CD4-positive, alpha-beta T cell treated with Interleukin-6 at 100 ng/mL for 8 hours (primary cell): ENCODE measurements at regions not wholly inside any gene's neighbourhood (a gene's known extent, or its start where the extent isn't known, plus 50 kb on each side); places are given as distances from the start of the nearest gene placed in this dataset.

ENCODE experiments used
- DNase-seq: peaks from one replicate; pipeline ENCODE4 v3.0.0-alpha.2; 2020; ENCODE audit warnings: mixed read lengths, low spot score

GRCh38 chr19:28936001-28936400, 276.9 kb downstream of the UQCRFS1 start:
- DNase-seq, result no peak

GRCh38 chr19:28934631-28935030, 278.3 kb downstream of the UQCRFS1 start:
- DNase-seq, result no peak

- DNase-seq, result no peak
Observed at GRCh38 chr19:28933039-28933438, 279.9 kb downstream of the UQCRFS1 start.

- no peak for DNase-seq
Observed at GRCh38 chr19:28932446-28932845, 280.5 kb downstream of the UQCRFS1 start.

GRCh38 chr19:28929006-28929405, 283.9 kb downstream of the UQCRFS1 start:
- DNase-seq, result no peak

DNA sequence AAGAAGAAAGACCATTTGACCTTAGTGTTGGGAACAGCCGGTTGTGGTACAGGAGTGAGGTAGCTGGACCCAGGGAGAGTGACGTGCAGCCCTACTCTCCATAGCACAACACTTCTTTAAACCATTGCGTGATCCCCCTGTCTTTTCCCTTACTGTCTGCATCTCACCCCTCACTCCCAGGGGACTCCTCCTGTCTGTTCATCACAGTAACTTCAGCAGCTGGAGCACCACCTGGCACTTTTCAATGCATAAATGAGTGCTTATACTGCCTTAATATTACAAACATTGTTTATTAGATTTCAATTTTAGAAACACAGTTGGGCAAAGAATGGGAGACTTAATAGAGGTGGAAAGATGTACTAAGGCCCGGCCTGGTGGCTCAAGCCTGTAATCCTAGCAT, 285.5 kb downstream of the UQCRFS1 start:
- DNase-seq, result no peak

DNA sequence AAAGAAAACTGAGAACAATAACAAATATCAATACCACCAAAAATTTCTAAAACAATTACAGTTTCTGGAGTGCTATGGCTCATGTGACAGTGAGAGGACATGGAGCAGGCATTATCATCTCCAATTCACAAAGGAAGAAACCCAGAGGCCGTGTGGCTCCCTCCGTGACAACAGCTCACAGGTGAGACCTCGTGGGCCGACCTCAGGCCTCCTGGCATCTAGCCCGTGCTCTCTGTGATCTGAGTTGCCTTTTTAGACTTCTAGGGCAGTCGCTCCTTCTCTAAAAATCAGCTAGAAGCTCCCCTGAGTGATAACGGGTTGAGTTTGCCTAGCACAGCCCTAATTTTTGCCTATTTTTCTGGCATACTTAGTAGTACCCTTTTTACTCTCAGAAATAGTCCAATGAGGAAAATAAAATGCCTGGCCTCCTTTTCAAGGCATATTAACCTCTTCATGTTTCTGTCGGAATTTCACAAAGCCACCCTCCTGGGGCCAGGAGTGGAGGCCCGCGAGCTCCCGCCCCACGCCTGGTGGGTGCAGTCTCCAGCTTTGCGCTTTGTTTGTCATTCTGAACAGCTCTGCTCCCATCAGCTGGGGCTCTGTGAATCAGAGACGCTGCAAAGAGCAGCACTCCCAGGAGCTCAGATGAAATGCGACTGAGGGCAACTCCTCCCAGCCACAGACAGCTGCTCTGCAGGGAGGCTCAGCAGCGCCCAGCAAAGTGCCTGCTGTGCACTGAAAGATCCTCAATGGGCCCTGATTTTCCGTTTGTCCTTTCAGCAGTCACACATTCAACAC, 292.5 kb downstream of the UQCRFS1 start:
- DNase-seq, result no peak

- no peak for DNase-seq
Observed at GRCh38 chr19:28917621-28918020, 295.3 kb downstream of the UQCRFS1 start.

DNA sequence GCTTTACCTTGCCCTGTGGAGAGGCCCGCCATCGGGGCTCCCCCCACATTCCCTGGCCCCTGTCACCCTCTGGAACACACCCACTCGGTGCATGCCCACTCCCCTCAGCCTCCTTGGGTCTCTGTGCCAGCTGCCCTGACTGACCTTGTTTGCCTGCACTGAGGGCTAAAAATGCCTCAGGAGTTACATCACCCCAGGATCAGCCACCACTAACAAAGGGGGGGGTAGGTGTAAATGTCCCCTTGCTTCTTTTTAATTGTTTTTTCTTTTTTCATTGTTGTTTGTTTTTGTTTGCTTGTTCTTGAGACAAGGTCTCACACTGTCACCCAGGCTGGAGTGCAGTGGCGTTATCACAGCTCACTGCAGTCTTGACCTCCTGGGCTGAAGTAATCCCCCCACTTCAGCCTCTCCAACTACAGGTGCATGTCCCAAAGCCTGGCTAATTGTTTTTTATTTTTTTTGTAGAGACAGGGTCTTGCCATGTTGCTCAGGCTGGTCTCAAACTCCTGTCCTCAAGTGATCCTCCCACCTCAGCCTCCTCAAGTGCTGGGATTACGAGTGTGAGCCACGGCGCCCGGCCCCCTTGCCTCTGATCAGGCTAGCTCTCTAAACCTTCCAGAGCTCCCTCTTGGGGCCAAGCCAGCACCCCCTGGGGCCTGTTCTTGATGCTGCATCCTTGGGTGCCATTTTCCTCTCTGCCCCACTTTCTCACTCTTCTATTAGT, 297.1 kb downstream of the UQCRFS1 start:
- no peak for DNase-seq

DNA sequence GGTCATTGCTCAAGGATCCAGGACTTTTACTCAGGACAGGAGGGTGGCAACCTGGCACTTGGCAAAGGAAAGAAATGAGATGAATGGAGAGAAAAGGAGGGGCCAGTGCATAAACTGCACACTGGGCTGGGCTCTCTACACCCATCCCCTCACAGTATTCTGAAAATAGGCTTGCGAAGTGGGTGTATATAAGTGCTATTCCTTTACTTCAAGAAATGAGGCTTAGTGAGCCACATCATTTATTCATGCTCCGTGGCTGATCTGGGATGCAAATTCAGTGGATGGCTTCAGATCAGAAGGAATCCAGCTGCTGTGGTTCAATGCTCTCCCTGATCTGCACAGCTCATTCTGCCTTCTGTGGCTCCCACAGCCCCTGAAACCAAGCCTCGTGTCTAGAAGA, 297.7 kb downstream of the UQCRFS1 start:
- DNase-seq, result no peak

DNA sequence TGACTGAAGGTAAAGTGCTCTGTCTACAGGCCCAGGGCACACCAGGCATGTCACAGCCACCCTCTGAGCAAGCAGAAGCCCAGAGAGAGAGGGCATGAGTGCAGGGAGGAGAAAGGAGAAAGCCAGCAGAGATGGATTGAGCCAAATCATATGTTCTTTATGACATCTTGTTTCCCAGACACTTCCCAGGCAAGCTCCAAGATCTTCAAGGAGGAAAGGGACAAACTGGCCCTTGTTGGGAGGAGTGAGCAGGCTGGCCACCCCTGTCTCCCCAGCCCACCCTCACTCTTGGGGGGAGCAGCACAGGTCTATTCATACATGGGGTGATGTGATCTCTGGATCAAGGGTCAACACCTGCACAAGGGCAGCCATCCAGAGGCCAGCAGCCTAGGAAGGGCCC, 298.8 kb downstream of the UQCRFS1 start:
- no peak for DNase-seq

DNA sequence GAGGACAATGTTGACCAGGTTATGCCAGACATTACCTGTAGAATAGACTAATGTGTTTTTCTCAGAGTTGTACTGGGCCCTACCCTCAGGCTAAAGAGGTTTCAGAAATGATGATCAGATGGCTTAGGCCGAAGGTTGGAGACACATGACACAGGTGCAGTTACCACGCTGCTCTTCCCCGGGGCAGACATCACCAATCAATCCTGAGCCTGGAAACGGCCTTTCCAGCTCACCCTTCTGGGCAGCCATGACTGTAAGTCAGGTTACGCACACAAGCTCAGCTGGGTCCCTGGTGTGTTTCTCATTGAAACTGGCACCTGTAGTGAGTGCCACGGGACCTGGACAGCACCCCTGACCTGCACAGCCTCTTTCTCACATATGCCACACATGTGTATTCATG, 299.3 kb downstream of the UQCRFS1 start:
- DNase-seq, result no peak

DNA sequence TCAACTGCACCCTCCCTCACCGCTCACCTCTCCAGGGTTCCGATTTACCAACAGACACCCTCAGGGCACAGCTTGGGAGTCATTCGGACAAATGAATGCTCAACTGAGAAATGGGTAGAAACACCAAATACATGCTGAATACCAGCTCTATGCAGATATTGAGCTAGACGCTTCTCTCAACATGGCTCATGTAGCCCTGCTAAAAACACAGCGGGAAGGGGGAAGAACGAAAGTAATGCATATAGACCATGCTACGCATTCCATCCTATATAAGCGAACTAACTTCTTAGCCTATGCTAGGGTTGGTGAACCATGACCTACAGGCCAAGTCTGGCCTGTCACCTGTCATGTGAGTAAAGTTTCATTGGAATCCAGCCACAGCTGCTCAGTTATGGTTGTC, 304.0 kb downstream of the UQCRFS1 start:
- DNase-seq, result no peak

DNA sequence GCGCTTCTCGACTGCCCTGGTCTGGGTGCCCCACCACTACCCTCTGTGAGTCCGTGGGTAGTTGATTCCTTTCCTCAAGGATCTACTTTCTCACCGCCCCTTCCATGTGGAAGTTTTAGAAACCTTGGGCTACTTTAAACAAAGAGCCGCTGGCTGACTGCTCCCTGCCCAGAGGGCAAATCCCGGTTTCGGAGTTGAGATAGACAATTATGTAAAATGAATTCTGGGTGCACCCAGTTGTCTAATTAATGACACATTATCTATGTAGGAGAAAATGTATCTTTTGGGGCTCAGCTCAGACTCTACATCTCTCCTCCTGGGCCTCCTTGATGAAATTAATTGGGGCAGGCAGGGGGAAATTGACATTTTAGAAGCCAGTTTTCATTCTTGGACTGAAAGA, 305.4 kb downstream of the UQCRFS1 start:
- DNase-seq, result no peak

- no peak for DNase-seq
Observed at GRCh38 chr19:28905996-28906395, 307.0 kb downstream of the UQCRFS1 start.

DNA sequence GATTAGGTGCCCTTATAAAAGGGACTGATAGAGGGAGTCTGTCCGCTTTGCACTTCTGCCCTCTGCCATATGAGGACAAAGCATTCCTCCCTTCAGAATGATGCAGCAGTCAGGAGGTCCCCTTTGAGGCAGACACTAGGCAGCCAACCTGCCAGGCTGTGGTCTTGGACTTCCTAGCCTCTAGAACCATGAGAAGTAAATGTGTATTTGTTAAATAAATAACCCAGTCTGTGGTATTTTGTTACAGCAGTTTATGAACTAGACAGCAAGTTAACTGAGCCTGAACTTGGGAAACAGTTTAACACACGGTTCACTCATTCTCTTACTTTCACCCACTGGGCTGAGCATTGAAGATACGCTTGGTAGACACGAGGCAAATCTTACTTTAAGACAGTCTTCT, 313.2 kb downstream of the UQCRFS1 start:
- DNase-seq, result no peak

GRCh38 chr19:28898249-28898648, 314.7 kb downstream of the UQCRFS1 start:
- DNase-seq, result no peak

DNA sequence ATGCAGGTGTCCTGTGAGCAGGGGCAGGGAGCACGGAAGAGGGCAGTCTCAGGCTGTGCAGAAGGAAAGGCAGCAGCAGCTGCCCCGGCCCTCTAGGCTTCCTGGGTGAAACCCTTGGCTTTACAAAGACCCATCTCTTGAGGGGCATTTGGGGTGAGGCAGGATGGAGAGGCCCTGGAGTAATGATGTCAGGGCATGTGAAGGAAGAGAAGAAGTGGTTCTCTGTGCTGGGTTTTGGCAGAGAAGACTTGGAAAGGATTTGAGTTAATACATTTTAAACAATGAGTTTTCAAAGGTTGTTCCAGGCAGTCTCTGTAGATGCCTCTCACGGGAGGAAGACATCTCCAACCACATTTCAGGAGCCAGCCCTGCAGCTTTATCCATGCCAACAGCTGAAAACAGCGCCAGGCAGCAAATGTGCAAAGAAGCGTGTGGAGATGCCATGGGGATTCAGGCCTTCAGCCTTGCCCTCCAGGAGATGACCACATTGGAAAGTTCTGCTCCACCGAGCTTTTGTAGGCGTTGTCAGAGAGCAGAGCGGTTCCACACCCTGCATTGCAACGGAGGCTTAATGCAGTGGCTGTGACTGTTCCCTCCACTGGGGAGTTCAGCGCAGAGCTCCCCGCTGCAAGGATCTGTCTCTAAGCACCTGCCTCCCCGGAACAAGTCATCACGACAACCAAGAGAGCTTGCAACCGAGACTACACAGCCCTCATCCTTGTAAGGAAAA, 322.8 kb downstream of the UQCRFS1 start:
- DNase-seq, result no peak

DNA sequence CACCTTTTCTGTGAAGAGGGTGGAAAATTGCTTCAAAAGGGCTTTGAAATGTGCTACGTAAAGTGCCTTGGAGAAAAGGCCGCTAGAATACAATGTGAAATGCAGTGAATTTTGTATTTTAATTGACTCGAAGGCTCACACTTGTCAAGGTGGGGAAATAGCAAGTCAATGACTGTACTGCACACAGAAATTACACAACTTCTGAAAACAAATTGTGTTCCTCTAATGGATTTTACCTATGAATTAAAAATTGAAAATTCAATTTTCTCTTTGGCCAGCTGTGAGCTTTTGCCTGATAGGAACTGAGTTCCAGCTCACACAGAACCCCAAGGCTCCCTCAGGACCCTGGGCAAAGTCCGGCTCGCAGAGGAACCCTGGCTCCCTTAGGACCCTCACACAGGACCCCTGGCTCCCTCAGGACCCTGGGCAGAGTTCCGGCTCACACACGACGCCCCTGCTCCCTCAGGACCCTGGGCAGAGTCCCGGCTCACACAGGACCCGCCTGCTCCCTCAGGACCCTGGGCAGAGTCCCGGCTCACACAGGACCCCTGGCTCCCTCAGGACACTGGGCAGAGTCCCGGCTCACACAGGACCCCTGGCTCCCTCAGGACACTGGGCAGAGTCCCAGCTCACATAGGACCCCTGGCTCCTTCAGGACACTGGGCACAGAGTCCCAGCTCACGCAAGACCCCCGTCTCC, 324.9 kb downstream of the UQCRFS1 start:
- DNase-seq, result no peak

- DNase-seq, result no peak
Observed at GRCh38 chr19:28886708-28887107, 326.2 kb downstream of the UQCRFS1 start.

GRCh38 chr19:28885965-28886364, 327.0 kb downstream of the UQCRFS1 start:
- DNase-seq, result no peak

- DNase-seq, result no peak
Observed at GRCh38 chr19:28884786-28885476, 328.0 kb downstream of the UQCRFS1 start.
